Lower leg skin (tissue), 4 donors: ENCODE measurements at regions not wholly inside any gene's neighbourhood (a gene's known extent, or its start where the extent isn't known, plus 50 kb on each side); places are given as distances from the start of the nearest gene placed in this dataset.
"Not testable (repeated sequence)": the region's sequence is repeated elsewhere in the genome, so short reads cannot be mapped to it uniquely, and the experiment has no call there.

Source experiments
- DNase-seq, 2 donors: peaks; one replicate each; pipeline ENCODE4 v3.0.0-alpha.2; 2019; ENCODE audit warnings: low spot score in 2 of 2
- H3K4me3 ChIP-seq: fragments of 200-600 bp; sonication (generic); 2 replicates; pipeline ENCODE4 v1.5.1; 2017; ENCODE audit warnings: mild to moderate bottlenecking, low read depth; ENCODE audit not compliant: poor library complexity, severe bottlenecking
- POLR2A ChIP-seq, 2 donors: fragments of 450-650 bp; IDR thresholded peaks; one replicate each; pipeline ENCODE4 v1.6.1; 2016 to 2017; ENCODE audit warnings: antibody characterized with exemption in 2 of 2, mild to moderate bottlenecking in 1 of 2, moderate library complexity in 1 of 2
- WGBS, 2 donors: methylation state at CpG; one replicate each; pipeline ENCODE4 v1.1.5; 2018; 5-methylcytosine and 5-hydroxymethylcytosine counted together
- intact Hi-C: fragments of 100-400 bp; cut with DNase I; formaldehyde crosslinking; loops from one replicate; pipeline ENCODE4 v1.15.0; 2023; ENCODE audit warnings: low total_unique reads
- TF ChIP-seq, protein P1 (sequence below), 3 donors: fragments of 450-650 bp; IDR thresholded peaks; one replicate each; pipeline ENCODE4 v1.5.1; 2016; ENCODE audit warnings: antibody characterized with exemption in 3 of 3, mild to moderate bottlenecking in 3 of 3, moderate library complexity in 2 of 3

DNA sequence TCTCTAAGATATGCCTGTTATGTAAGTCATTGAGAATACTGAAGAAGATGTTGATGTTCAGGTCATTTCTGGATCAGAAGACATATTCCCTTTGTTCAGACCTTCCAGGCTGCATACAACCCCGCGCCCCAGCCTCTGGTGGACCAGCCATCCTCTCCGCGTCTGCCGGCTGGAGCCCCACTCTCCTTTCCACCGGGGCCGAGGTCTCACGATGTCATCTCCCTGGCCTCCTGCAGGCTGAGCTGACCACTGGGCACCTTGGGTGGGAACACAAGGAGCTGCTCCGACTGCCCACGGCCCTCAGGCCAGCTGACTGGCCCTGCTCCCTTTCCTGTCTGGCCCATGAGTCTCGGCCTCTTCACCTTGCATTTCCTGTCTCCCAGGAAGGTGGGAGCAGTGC, 124.6 kb downstream of the SHANK2 start:
- WGBS, 2 donors, result 88 to 94% methylated on average over 11 of the region's 11 CpGs
- no peak for DNase-seq

DNA sequence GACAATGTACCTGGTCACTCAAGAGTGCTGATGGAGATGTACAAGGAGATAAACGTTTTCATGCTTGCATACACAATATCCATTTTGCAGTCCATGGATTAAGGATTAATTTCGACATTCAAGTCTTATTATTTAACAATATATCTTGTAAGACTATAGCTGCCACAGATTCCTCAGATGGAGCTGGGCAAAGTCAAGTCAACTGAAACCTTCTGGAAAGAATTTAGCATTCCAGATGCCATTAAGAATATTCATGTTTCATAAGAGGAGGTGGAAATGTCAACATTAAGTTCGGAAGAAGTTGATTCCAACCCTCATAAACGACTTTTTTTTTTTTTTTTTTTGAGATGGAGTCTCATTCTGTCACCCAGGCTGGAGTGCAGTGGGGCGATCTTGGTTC, 126.0 kb downstream of the SHANK2 start:
- DNase-seq, intact Hi-C loops, H3K4me3 ChIP-seq: not testable (repeated sequence)
- 61% methylated on average over 5 of the region's 5 CpGs for WGBS, 2 donors

More for the DNA sequence above, 124.6 kb downstream of the SHANK2 start:
- intact Hi-C loops, result no loop called here
- no peak overlapping the region for H3K4me3 ChIP-seq
- TF ChIP-seq, protein P1, sequence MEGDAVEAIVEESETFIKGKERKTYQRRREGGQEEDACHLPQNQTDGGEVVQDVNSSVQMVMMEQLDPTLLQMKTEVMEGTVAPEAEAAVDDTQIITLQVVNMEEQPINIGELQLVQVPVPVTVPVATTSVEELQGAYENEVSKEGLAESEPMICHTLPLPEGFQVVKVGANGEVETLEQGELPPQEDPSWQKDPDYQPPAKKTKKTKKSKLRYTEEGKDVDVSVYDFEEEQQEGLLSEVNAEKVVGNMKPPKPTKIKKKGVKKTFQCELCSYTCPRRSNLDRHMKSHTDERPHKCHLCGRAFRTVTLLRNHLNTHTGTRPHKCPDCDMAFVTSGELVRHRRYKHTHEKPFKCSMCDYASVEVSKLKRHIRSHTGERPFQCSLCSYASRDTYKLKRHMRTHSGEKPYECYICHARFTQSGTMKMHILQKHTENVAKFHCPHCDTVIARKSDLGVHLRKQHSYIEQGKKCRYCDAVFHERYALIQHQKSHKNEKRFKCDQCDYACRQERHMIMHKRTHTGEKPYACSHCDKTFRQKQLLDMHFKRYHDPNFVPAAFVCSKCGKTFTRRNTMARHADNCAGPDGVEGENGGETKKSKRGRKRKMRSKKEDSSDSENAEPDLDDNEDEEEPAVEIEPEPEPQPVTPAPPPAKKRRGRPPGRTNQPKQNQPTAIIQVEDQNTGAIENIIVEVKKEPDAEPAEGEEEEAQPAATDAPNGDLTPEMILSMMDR (IDR thresholded peaks at IDR 0.05), result no peak
- no peak for TF ChIP-seq POLR2A (IDR thresholded peaks at IDR 0.05)

DNA sequence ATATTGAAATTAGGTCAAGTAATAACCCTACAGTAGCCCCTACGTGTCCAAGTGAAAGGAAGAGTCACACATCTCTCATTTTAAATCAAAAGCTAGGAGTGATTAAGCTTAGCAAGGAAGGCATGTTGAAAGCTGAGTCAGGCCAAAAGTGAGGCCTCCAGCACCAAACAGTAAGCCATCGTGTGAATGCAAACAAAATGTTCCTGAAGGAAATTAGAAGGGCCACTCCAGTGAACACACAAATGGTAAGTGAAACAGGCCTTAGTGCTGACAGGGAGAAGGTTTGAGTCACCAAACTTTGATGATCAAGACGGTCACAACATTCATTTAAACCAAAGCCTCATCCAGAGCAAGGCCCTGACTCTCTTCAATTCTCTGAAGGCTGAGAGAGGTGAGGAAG, 127.2 kb downstream of the SHANK2 start:
- intact Hi-C loops, result no loop called here
- no peak for DNase-seq
- WGBS, 2 donors, result 78 to 80% methylated on average over 3 of the region's 3 CpGs
- no peak overlapping the region for H3K4me3 ChIP-seq
- no peak for TF ChIP-seq POLR2A (IDR thresholded peaks at IDR 0.05)

DNA sequence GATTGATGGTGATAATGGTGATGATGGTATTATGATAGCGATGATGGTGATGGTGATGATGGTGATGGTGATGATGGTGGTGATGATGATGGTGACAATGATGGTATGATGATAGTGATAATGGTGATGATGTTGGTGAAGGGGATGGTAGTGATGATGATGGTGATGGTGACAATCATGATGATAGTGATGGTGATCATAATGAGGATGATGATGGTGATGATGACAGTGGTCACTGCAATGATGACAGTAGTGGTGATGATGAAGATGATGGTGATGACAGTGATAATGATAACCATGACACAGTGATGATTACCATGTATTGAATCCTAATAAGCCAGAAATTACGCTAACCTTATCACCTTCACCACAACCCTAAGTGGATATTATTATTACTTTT, 128.2 kb downstream of the SHANK2 start:
- no peak for DNase-seq
- WGBS, 2 donors, result 89% methylated on average over 2 of the region's 2 CpGs
- intact Hi-C loops, result no loop called here
- no peak overlapping the region for H3K4me3 ChIP-seq
- TF ChIP-seq POLR2A (IDR thresholded peaks at IDR 0.05), result no peak
- TF ChIP-seq, protein P1 (IDR thresholded peaks at IDR 0.05), result no peak

DNA sequence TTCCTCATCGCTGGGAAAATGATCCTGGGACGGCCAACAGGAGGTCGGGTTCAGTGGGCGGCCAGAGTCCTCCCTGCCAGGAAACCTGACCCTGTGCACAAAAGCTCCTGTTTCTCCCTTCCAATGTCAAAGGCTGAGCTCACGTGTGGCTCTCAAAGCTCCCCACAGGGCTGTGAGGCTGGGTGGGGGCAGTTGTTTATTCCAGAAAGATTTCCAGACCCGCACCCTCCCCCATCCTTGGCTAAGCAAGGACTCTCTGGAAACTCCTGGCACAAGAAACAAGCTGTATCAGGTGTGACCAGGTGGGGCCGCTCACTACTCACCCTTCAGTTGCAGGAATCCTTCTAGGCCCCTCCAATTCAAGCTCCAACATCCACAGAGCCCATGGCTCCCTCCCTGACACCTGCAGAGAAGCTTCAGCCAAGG, 131.9 kb downstream of the SHANK2 start:
- no peak for DNase-seq
- 10 to 25% methylated on average over 7 of the region's 7 CpGs for WGBS, 2 donors
- intact Hi-C loops, result no loop called here
- no peak overlapping the region for H3K4me3 ChIP-seq
- no peak for TF ChIP-seq POLR2A (IDR thresholded peaks at IDR 0.05)
- TF ChIP-seq, protein P1 (IDR thresholded peaks at IDR 0.05), result no peak

DNA sequence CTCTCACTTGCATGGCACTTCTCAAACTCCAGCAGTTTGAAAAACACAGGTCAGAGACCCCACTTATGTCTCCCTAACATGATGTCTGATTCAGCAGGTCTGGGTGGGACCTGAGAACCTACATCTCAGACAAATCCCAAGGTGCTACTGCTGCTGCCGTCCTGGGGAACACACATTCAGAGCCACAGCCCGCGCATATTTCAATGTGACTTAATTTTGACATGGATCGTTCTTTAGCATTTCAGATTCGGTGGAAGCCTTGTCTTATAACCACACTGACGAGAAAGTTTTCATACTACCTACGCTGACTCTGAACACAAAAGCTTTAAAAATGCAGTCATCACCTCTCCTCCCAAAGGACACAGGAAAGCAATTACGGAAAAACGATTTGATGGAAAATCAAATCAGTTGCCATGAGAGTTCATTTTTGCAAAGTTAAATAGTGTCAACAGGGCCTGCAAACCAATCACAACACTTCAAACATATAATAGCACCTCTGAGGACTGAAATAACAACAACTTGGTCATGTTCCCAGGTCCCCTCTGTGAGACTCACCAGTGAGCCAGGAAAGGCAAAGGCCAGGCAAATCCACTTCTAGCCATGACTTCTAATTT, 132.6 kb downstream of the SHANK2 start:
- DNase-seq, result no peak
- 78 to 84% methylated on average over 9 of the region's 9 CpGs for WGBS, 2 donors
- intact Hi-C loops, result no loop called here
- no peak for TF ChIP-seq POLR2A (IDR thresholded peaks at IDR 0.05)
- TF ChIP-seq, protein P1 (IDR thresholded peaks at IDR 0.05), result no peak
- no peak overlapping the region for H3K4me3 ChIP-seq

DNA sequence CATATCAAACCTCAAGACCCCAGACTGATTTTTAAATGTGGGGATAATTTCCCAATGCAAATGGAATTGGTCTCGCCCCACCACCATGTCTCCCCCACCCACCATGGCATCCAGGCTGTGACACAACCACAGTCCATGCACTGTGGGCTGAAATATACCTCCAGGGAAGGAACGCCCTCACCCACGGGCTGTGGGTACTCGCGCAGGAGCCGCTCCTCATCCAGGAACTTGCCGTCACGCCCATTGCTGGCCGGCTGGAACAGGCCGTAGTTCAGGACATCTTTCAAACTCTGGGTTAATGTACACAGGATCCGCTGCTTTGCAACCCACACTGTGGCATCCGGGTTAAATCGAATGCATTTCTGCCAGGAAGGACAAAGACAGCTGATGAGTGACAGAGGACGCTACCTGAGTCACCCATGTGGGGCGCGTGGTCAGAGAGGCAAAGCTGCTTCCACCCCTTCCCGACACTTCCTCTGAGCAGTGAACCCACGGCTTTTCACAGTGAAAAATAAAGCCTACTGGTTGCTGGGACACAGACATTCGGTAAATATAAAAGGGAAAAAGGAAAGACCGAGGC, 133.6 kb downstream of the SHANK2 start:
- intact Hi-C loops, result no loop called here
- 72 to 89% methylated on average over 20 of the region's 20 CpGs for WGBS, 2 donors
- H3K4me3 ChIP-seq, result no peak overlapping the region
- TF ChIP-seq, protein P1 (IDR thresholded peaks at IDR 0.05), result no peak
- no peak for TF ChIP-seq POLR2A (IDR thresholded peaks at IDR 0.05)
- no peak for DNase-seq
